ENCODE measurements at regions not wholly inside any gene's neighbourhood (a gene's known extent, or its start where the extent isn't known, plus 50 kb on each side); places are given as distances from the start of the nearest gene placed in this dataset.

DNA sequence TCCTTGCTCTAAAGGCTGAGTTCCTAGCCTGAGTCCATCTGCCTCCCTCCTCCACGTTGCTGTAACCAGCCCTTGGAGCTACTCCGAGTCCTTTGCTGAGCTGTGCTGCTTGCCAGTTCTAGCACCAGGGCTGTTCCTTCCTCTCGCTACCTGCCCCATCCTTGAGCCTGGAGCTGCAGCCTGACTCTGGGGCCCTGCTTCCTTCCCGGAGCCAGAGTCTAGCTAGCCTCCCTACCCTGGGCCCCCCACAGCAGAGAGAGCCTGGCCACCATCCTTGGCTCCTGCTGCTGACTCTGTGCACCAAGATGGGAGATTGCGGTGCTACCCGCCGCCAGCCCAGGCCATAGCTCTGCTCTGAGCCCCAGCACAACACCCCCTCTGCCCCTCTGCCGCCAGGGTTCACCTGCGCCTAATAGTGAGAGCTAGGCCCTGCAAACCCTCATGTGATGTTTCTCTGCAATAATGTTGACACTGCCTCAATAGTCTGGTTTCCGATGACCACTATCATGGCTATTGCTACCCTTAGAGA lies 135.9 kb upstream of the ASB18 start (continued):
- no peak for TF ChIP-seq MAX (IDR thresholded peaks at IDR 0.05)
- no peak for TF ChIP-seq SIN3A (IDR thresholded peaks at IDR 0.05; ENCODE audit: low read depth)
- TF ChIP-seq JUND (IDR thresholded peaks at IDR 0.05): no peak
- TF ChIP-seq ATF3 (IDR thresholded peaks at IDR 0.05): no peak
- no peak for TF ChIP-seq POLR2A (IDR thresholded peaks at IDR 0.05; ENCODE audit: borderline replicate concordance, extremely low read depth, insufficient read depth, insufficient read length)
- no peak for TF ChIP-seq CEBPB (IDR thresholded peaks at IDR 0.05; ENCODE audit: low read depth)
- no peak for TF ChIP-seq ELF1 (IDR thresholded peaks at IDR 0.05; ENCODE audit: borderline replicate concordance, low read depth)
- no peak for TF ChIP-seq EZH2 (IDR thresholded peaks at IDR 0.05)
- TF ChIP-seq RAD21 (IDR thresholded peaks at IDR 0.05; ENCODE audit: low read depth): no peak
- TF ChIP-seq ZNF274 (IDR thresholded peaks at IDR 0.05; ENCODE audit: low read depth, low read length): no peak
- TF ChIP-seq FOSL1 (IDR thresholded peaks at IDR 0.05; ENCODE audit: low read depth): no peak
- TF ChIP-seq CBX3 (IDR thresholded peaks at IDR 0.05; ENCODE audit: low read depth): no peak
- TF ChIP-seq YY1 (IDR thresholded peaks at IDR 0.05; ENCODE audit: extremely low read depth, insufficient replicate concordance, low read depth, low read length): no peak
- TF ChIP-seq POLR2AphosphoS5 (IDR thresholded peaks at IDR 0.05; ENCODE audit: low read depth, low read length): no peak
- TF ChIP-seq ZFX (IDR thresholded peaks at IDR 0.05): no peak

- no peak overlapping the region for H2AFZ ChIP-seq (ENCODE audit: low read depth, low read length, poor library complexity, severe bottlenecking)
- no peak overlapping the region for H3K9ac ChIP-seq (ENCODE audit: low read length)
- no peaks in the 10 kb centered on the region for H4K20me1 ChIP-seq (ENCODE audit: insufficient read depth)
- H3K27ac ChIP-seq (ENCODE audit: low read depth, low read length): no peak overlapping the region
- DNase-seq (ENCODE audit: low read depth, low spot score) (no peak), ATAC-seq (no peak)
- ChIA-PET CTCF (no interaction called here), RAD21 (ENCODE audit: low non-redundant PET in 1 of 2, low total read pairs in 2 of 2, uncharacterized antibody in 2 of 2, unreplicated experiment in 2 of 2) (no interaction called here), POLR2A (no interaction called here)
- no TSS peak for BruUV-seq (replicated peaks)
- H3K4me1 ChIP-seq (ENCODE audit: control insufficient read depth in 1 of 2, insufficient read depth in 2 of 2, low read length in 2 of 2): no peaks in the 10 kb centered on the region
- intact Hi-C loops (cut with micrococcal nuclease): no loop called here
- H3K27me3 ChIP-seq (ENCODE audit: insufficient read depth, low read length): no peaks in the 10 kb centered on the region; the same call in 1 of the 2 replicates
- no peak overlapping the region for H3K4me3 ChIP-seq (replicated peaks in 1 of 2; ENCODE audit: low read depth in 1 of 2, low read length in 2 of 2)
- H3K9me3 ChIP-seq (ENCODE audit: control insufficient read depth in 1 of 2, insufficient read depth in 1 of 2, low read depth in 1 of 2, low read length in 2 of 2): no peaks in the 10 kb centered on the region
- H3K4me2 ChIP-seq (ENCODE audit: low read length): no peak overlapping the region
- no peaks in the 10 kb centered on the region for H3K9me2 ChIP-seq (ENCODE audit: insufficient read depth)
- H3K79me2 ChIP-seq (ENCODE audit: insufficient read depth, low read length): no peaks in the 10 kb centered on the region
- no peaks in the 10 kb centered on the region for H3K36me3 ChIP-seq (ENCODE audit: control insufficient read depth in 1 of 2, insufficient read depth in 2 of 2, low read length in 2 of 2)
- TF ChIP-seq ZBTB33 (IDR thresholded peaks at IDR 0.05; ENCODE audit: extremely low read depth, insufficient replicate concordance, low read length): no peak
- no peak for TF ChIP-seq ATF3 (IDR thresholded peaks at IDR 0.05)
- TF ChIP-seq RAD21 (IDR thresholded peaks at IDR 0.05; ENCODE audit: low read depth): no peak
- no peak for TF ChIP-seq SP1 (IDR thresholded peaks at IDR 0.05; ENCODE audit: low read depth)
- no peak for TF ChIP-seq YY1 (IDR thresholded peaks at IDR 0.05; ENCODE audit: extremely low read depth, insufficient replicate concordance, low read depth, low read length)
- TF ChIP-seq ZFX (IDR thresholded peaks at IDR 0.05): no peak
- no peak for TF ChIP-seq POLR2A (IDR thresholded peaks at IDR 0.05; ENCODE audit: borderline replicate concordance, extremely low read depth, insufficient read depth, insufficient read length)
- no peak for TF ChIP-seq JUND (IDR thresholded peaks at IDR 0.05)
- no peak for TF ChIP-seq EZH2phosphoT487 (IDR thresholded peaks at IDR 0.05; ENCODE audit: borderline replicate concordance)
- no peak for TF ChIP-seq EGR1 (IDR thresholded peaks at IDR 0.05; ENCODE audit: low read depth)
- TF ChIP-seq, protein P1, sequence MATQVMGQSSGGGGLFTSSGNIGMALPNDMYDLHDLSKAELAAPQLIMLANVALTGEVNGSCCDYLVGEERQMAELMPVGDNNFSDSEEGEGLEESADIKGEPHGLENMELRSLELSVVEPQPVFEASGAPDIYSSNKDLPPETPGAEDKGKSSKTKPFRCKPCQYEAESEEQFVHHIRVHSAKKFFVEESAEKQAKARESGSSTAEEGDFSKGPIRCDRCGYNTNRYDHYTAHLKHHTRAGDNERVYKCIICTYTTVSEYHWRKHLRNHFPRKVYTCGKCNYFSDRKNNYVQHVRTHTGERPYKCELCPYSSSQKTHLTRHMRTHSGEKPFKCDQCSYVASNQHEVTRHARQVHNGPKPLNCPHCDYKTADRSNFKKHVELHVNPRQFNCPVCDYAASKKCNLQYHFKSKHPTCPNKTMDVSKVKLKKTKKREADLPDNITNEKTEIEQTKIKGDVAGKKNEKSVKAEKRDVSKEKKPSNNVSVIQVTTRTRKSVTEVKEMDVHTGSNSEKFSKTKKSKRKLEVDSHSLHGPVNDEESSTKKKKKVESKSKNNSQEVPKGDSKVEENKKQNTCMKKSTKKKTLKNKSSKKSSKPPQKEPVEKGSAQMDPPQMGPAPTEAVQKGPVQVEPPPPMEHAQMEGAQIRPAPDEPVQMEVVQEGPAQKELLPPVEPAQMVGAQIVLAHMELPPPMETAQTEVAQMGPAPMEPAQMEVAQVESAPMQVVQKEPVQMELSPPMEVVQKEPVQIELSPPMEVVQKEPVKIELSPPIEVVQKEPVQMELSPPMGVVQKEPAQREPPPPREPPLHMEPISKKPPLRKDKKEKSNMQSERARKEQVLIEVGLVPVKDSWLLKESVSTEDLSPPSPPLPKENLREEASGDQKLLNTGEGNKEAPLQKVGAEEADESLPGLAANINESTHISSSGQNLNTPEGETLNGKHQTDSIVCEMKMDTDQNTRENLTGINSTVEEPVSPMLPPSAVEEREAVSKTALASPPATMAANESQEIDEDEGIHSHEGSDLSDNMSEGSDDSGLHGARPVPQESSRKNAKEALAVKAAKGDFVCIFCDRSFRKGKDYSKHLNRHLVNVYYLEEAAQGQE (IDR thresholded peaks at IDR 0.05; ENCODE audit: low read depth): no peak
These were observed 136.6 kb upstream of the ASB18 start for GRCh38 chr2:236400594-236401360.
